Lower leg skin (tissue), 3 donors: ENCODE measurements at regions not wholly inside any gene's neighbourhood (a gene's known extent, or its start where the extent isn't known, plus 50 kb on each side); places are given as distances from the start of the nearest gene placed in this dataset.

Experiments
- POLR2A ChIP-seq, 2 donors: fragments of 450-650 bp; IDR thresholded peaks; one replicate each; pipeline ENCODE4 v1.6.1; 2016 to 2017; ENCODE audit warnings: antibody characterized with exemption in 2 of 2, mild to moderate bottlenecking in 1 of 2, moderate library complexity in 1 of 2
- TF ChIP-seq, protein P1 (sequence below), 3 donors: fragments of 450-650 bp; IDR thresholded peaks; one replicate each; pipeline ENCODE4 v1.5.1; 2016; ENCODE audit warnings: antibody characterized with exemption in 3 of 3, mild to moderate bottlenecking in 3 of 3, moderate library complexity in 2 of 3

DNA sequence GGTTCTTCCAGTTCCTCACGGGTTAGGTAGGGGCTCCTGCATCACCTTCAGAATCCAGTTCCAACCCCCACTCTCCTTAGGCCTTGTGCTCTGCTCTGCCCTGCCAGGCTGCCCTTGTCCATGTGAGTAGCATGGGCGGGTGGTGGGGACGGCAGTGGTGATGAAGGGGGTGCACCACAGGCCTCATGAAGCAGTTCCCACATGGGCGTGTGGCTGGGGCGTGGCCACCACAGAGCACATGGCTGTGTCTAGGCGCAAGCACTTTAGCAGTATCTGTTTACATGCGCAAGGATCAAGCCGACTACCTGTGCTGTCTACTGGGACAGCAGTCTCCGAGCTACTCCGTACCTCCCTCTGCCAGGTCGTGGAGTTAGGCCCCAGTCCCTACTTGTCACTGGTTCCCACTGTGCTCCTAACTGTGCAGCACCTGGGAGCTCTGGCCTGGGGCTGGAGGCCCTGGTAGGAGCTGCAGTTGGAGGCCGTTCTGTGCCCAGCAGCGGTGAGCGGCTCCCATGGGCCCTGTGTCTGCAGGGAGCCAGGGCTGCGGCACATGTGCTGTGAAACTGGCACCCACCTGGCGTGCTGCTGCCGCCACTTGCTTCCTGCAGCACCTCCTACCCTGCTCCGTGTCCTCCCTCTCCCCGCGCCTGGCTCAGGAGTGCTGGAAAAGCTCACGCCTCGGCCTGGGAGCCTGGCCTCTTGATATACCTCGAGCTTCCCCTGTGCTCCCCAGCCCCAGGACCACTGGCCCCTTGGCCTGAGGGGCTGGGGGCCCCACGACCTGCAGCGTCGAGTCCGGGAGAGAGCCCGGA is 53.5 kb downstream of the PLXNA1 start:
- TF ChIP-seq, protein P1, sequence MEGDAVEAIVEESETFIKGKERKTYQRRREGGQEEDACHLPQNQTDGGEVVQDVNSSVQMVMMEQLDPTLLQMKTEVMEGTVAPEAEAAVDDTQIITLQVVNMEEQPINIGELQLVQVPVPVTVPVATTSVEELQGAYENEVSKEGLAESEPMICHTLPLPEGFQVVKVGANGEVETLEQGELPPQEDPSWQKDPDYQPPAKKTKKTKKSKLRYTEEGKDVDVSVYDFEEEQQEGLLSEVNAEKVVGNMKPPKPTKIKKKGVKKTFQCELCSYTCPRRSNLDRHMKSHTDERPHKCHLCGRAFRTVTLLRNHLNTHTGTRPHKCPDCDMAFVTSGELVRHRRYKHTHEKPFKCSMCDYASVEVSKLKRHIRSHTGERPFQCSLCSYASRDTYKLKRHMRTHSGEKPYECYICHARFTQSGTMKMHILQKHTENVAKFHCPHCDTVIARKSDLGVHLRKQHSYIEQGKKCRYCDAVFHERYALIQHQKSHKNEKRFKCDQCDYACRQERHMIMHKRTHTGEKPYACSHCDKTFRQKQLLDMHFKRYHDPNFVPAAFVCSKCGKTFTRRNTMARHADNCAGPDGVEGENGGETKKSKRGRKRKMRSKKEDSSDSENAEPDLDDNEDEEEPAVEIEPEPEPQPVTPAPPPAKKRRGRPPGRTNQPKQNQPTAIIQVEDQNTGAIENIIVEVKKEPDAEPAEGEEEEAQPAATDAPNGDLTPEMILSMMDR (IDR thresholded peaks at IDR 0.05), result no peak
- TF ChIP-seq POLR2A (IDR thresholded peaks at IDR 0.05), result no peak
